H1 (cell line): ENCODE measurements at regions not wholly inside any gene's neighbourhood (a gene's known extent, or its start where the extent isn't known, plus 50 kb on each side); places are given as distances from the start of the nearest gene placed in this dataset.

Experiments
- CTCF ChIA-PET: fragments of 300-600 bp; sonication (Branson Sonifier 250); formaldehyde crosslinking; loops from one replicate; lab custom pipeline; 2021; ENCODE audit not compliant: partially characterized antibody; lab: Charles Lee
- POLR2A ChIA-PET: fragments of 300-600 bp; sonication (Branson Sonifier 250); formaldehyde crosslinking; loops from one replicate; lab custom pipeline; 2021; ENCODE audit warnings: inconsistent platforms; ENCODE audit not compliant: partially characterized antibody; lab: Charles Lee
- DNase-seq, 2 experiments: peaks; one replicate each; pipeline versions ENCODE4 v3.0.0 to v3.0.0-alpha.2; 2010 to 2022; ENCODE audit warnings: low spot score in 2 of 2, low read depth in 1 of 2, mixed read lengths in 1 of 2
- FAIRE-seq: peaks from 2 replicates; lab custom pipeline; 2011; peaks lifted over from hg19 to GRCh38; lab: Jason Lieb, UNC
- H2AFZ ChIP-seq: 2 replicates; pipeline ENCODE4 v1.8.1; 2012; ENCODE audit warnings: low read length, inconsistent platforms
- H2AK5ac ChIP-seq: 2 replicates; pipeline ENCODE4 v1.6.1; 2013; ENCODE audit warnings: low read depth, low read length
- H2BK120ac ChIP-seq: replicated peaks from 2 replicates; pipeline ENCODE3; 2013; ENCODE audit warnings: low read depth, low read length, inconsistent platforms
- H2BK12ac ChIP-seq: 2 replicates; pipeline ENCODE4 v1.6.1; 2013; ENCODE audit warnings: low read depth, low read length
- H2BK15ac ChIP-seq: 2 replicates; pipeline ENCODE4 v1.6.1; 2013; ENCODE audit warnings: low read length
- H2BK20ac ChIP-seq: 2 replicates; pipeline ENCODE4 v1.6.1; 2013; ENCODE audit warnings: low read length
- H2BK5ac ChIP-seq: 2 replicates; pipeline ENCODE4 v1.6.1; 2013; ENCODE audit warnings: low read depth, low read length
- H3K14ac ChIP-seq: 2 replicates; pipeline ENCODE4 v1.6.1; 2013; ENCODE audit warnings: inconsistent platforms; ENCODE audit not compliant: insufficient read length
- H3K18ac ChIP-seq: 2 replicates; pipeline ENCODE4 v1.6.1; 2013; ENCODE audit warnings: low read length; ENCODE audit errors: extremely low read depth
- H3K23ac ChIP-seq: 2 replicates; pipeline ENCODE4 v1.6.1; 2013; ENCODE audit warnings: inconsistent platforms; ENCODE audit not compliant: insufficient read length
- H3K23me2 ChIP-seq: 2 replicates; pipeline ENCODE4 v1.6.1; 2013; ENCODE audit warnings: low read depth, low read length
- H3K27ac ChIP-seq: 2 replicates; pipeline ENCODE4 v1.6.1; 2011; ENCODE audit warnings: low read depth, low read length, inconsistent platforms
- H3K27me3 ChIP-seq, 4 experiments: replicated peaks in 1 of 4; 1 replicate in 1 of 4; 2 replicates in 3 of 4; pipeline versions ENCODE4 v1.6.1 to v1.8.1; 2011 to 2013; ENCODE audit warnings: low read length in 3 of 4, mild to moderate bottlenecking in 3 of 4, inconsistent platforms in 2 of 4, mixed read lengths in 2 of 4, moderate library complexity in 1 of 4; ENCODE audit not compliant: control insufficient read depth in 3 of 4, insufficient read depth in 3 of 4; ENCODE audit errors: extremely low read depth in 1 of 4
- H3K36me3 ChIP-seq, 4 experiments: 2 replicates each; pipeline versions ENCODE4 v1.6.1 to v1.8.1; 2011 to 2013; ENCODE audit warnings: mild to moderate bottlenecking in 4 of 4, low read length in 3 of 4, moderate library complexity in 2 of 4, control low read depth in 1 of 4, inconsistent platforms in 1 of 4; ENCODE audit not compliant: insufficient read depth in 4 of 4, control insufficient read depth in 2 of 4
- H3K4ac ChIP-seq: replicated peaks from 2 replicates; pipeline ENCODE3; 2013; ENCODE audit warnings: low read length, low read depth, mixed read lengths, inconsistent platforms; ENCODE audit not compliant: insufficient read length
- H3K4me1 ChIP-seq, 4 experiments: replicated peaks in 1 of 4; 1 replicate in 1 of 4; 2 replicates in 3 of 4; pipeline versions ENCODE4 v1.6.1 to v1.8.1; 2011 to 2013; ENCODE audit warnings: low read length in 3 of 4, inconsistent platforms in 2 of 4, mixed read lengths in 1 of 4; ENCODE audit not compliant: insufficient read depth in 4 of 4, control insufficient read depth in 3 of 4
- H3K4me2 ChIP-seq, 2 experiments: 2 replicates each; pipeline versions ENCODE4 v1.6.1 to v1.8.1; 2011 to 2013; ENCODE audit warnings: low read depth in 2 of 2, low read length in 2 of 2, control low read depth in 1 of 2, inconsistent platforms in 1 of 2, mild to moderate bottlenecking in 1 of 2; ENCODE audit not compliant: insufficient read depth in 1 of 2
- H3K4me3 ChIP-seq, 4 experiments: fragments of 200-600, 300-600 bp in 1 of 4; sonication (generic), shearing (Covaris generic), sonication (Bioruptor Twin) in 1 of 4; 2 replicates each; pipeline versions ENCODE4 v1.5.1 to v1.8.1; 2011 to 2016; ENCODE audit warnings: low read length in 4 of 4, low read depth in 3 of 4, control low read depth in 2 of 4, inconsistent platforms in 2 of 4, mild to moderate bottlenecking in 2 of 4, mixed read lengths in 1 of 4, moderate library complexity in 1 of 4; ENCODE audit not compliant: insufficient read depth in 2 of 4; ENCODE audit errors: extremely low read depth in 1 of 4
- H3K56ac ChIP-seq: replicated peaks from 2 replicates; pipeline ENCODE3; 2013; ENCODE audit warnings: low read depth, mild to moderate bottlenecking, mixed read lengths, low read length, inconsistent platforms; ENCODE audit not compliant: insufficient read length
- H3K79me1 ChIP-seq: 2 replicates; pipeline ENCODE4 v1.6.1; 2013; ENCODE audit warnings: low read depth, low read length, control low read depth
- H3K79me2 ChIP-seq, 2 experiments: 2 replicates each; pipeline versions ENCODE4 v1.6.1 to v1.8.1; 2012 to 2013; ENCODE audit warnings: low read length in 2 of 2, mild to moderate bottlenecking in 2 of 2, inconsistent platforms in 1 of 2; ENCODE audit not compliant: insufficient read depth in 2 of 2, control insufficient read depth in 1 of 2
- H3K9ac ChIP-seq, 4 experiments: replicated peaks in 1 of 4; 1 replicate in 1 of 4; 2 replicates in 3 of 4; pipeline versions ENCODE4 v1.6.1 to v1.8.1; 2011 to 2013; ENCODE audit warnings: low read depth in 3 of 4, low read length in 3 of 4, control low read depth in 2 of 4, mild to moderate bottlenecking in 2 of 4, moderate library complexity in 2 of 4, inconsistent platforms in 1 of 4; ENCODE audit errors: extremely low read depth in 1 of 4
- H3K9me3 ChIP-seq, 2 experiments: 2 replicates each; pipeline versions ENCODE4 v1.6.1 to v1.8.1; 2012 to 2013; ENCODE audit warnings: mild to moderate bottlenecking in 2 of 2, moderate library complexity in 2 of 2, control low read depth in 1 of 2, inconsistent platforms in 1 of 2, low read depth in 1 of 2, low read length in 1 of 2, mixed read lengths in 1 of 2; ENCODE audit not compliant: insufficient read depth in 2 of 2
- H4K20me1 ChIP-seq, 2 experiments: replicated peaks in 1 of 2; 2 replicates each; pipeline versions ENCODE3 to v1.8.1; 2011 to 2013; ENCODE audit warnings: inconsistent platforms in 2 of 2, low read length in 2 of 2, mild to moderate bottlenecking in 1 of 2; ENCODE audit not compliant: insufficient read depth in 2 of 2, control insufficient read depth in 1 of 2
- H4K5ac ChIP-seq: 2 replicates; pipeline ENCODE4 v1.6.1; 2013; ENCODE audit warnings: low read length, low read depth, mixed read lengths, inconsistent platforms; ENCODE audit not compliant: insufficient read length
- H4K8ac ChIP-seq: 2 replicates; pipeline ENCODE4 v1.8.0; 2013; ENCODE audit warnings: mild to moderate bottlenecking, moderate library complexity, low read length, inconsistent platforms; ENCODE audit not compliant: insufficient read depth; ENCODE audit errors: extremely low read depth
- H4K91ac ChIP-seq: replicated peaks from 2 replicates; pipeline ENCODE3; 2013; ENCODE audit warnings: low read length, mixed read lengths, inconsistent platforms; ENCODE audit not compliant: insufficient read length
- EGR1 ChIP-seq: IDR thresholded peaks from 2 replicates; pipeline ENCODE4 v1.6.1; 2011; ENCODE audit warnings: low read depth, low read length, borderline replicate concordance
- KDM1A ChIP-seq: fragments of 200-600, 300-600 bp; sonication (generic); IDR thresholded peaks from 2 replicates; pipeline ENCODE4 v1.7.1; 2016; ENCODE audit warnings: mild to moderate bottlenecking, low read length, borderline replicate concordance
- POLR2AphosphoS5 ChIP-seq: IDR thresholded peaks from 2 replicates; pipeline ENCODE4 v1.6.1; 2011; ENCODE audit warnings: low read depth, low read length
- WGBS, 2 experiments: shearing (Covaris generic) in 1 of 2; methylation state at CpG; one replicate each; pipeline versions ENCODE4 v1.1.6 to v1.1.7; 2013 to 2015; ENCODE audit warnings: low lambda C conversion rate in 2 of 2, mixed read lengths in 2 of 2, inconsistent platforms in 1 of 2, low coverage in 1 of 2, missing lambda C conversion rate in 1 of 2; ENCODE audit not compliant: insufficient replicate concordance in 2 of 2, insufficient coverage in 1 of 2, insufficient read length in 1 of 2; ENCODE audit errors: extremely low coverage in 1 of 2, missing lambda C conversion rate in 1 of 2; 5-methylcytosine and 5-hydroxymethylcytosine counted together

GRCh38 chrX:44096666-44097065 lies 123.5 kb upstream of the NDP start:
- no peak overlapping the region for H2BK15ac ChIP-seq
- H3K27ac ChIP-seq = no peak overlapping the region
- H3K18ac ChIP-seq = no peak overlapping the region
- H3K4me1 ChIP-seq = no peaks in the 10 kb centered on the region
- H3K79me2 ChIP-seq = no peaks in the 10 kb centered on the region
- no peak overlapping the region for H3K4me2 ChIP-seq
- H4K8ac ChIP-seq = no peak overlapping the region
- H2BK12ac ChIP-seq = no peak overlapping the region
- no peak overlapping the region for H2BK120ac ChIP-seq
- DNase-seq (no peak), FAIRE-seq (no peak)
- H3K56ac ChIP-seq = no peak overlapping the region
- H2BK5ac ChIP-seq = no peak overlapping the region
- ChIA-PET POLR2A (no interaction called here), CTCF (interaction anchor here (0.8 kb wide), 1 partner anchor 135 kb away, joined by 3 read pairs; no protein-coding TSS in a partner anchor)
- no peak overlapping the region for H4K5ac ChIP-seq
- no peaks in the 10 kb centered on the region for H4K20me1 ChIP-seq
- no peak overlapping the region for H3K4me3 ChIP-seq
- H2BK20ac ChIP-seq = no peak overlapping the region
- no peak overlapping the region for H3K9ac ChIP-seq
- no peak overlapping the region for H3K4ac ChIP-seq
- no peak overlapping the region for H2AK5ac ChIP-seq
- H3K14ac ChIP-seq = no peak overlapping the region
- H4K91ac ChIP-seq = no peak overlapping the region
- no peaks in the 10 kb centered on the region for H3K36me3 ChIP-seq
- TF ChIP-seq KDM1A = no peak
- no peak for TF ChIP-seq POLR2AphosphoS5
- TF ChIP-seq EGR1 = no peak
- H2AFZ ChIP-seq = no peak overlapping the region
- H3K23me2 ChIP-seq = no peaks in the 10 kb centered on the region
- H3K79me1 ChIP-seq = no peaks in the 10 kb centered on the region
- no peaks in the 10 kb centered on the region for H3K9me3 ChIP-seq
- H3K23ac ChIP-seq = no peak overlapping the region
- 100% methylated on average over 1 of the region's 1 CpG; no CpG with 5 or more reads in 1 of the 2 experiments for WGBS, 2 experiments
- no peaks in the 10 kb centered on the region for H3K27me3 ChIP-seq
